H9 (cell line): ENCODE measurements at regions not wholly inside any gene's neighbourhood (a gene's known extent, or its start where the extent isn't known, plus 50 kb on each side); places are given as distances from the start of the nearest gene placed in this dataset.

Source experiments
- DNase-seq: peaks from one replicate; pipeline ENCODE4 v3.0.0-alpha.2; 2017
- H2AFZ ChIP-seq: one replicate; pipeline ENCODE4 v1.6.1; 2013; ENCODE audit warnings: mild to moderate bottlenecking, low read length, control low read depth, moderate library complexity
- H2AK5ac ChIP-seq: 2 replicates; pipeline ENCODE4 v1.6.1; 2013; ENCODE audit warnings: low read length, control low read depth, mixed read lengths; ENCODE audit not compliant: insufficient read length
- H2BK120ac ChIP-seq: one replicate; pipeline ENCODE4 v1.6.1; 2013; ENCODE audit warnings: low read depth, mild to moderate bottlenecking, low read length, control low read depth, inconsistent platforms; ENCODE audit not compliant: poor library complexity, severe bottlenecking
- H2BK12ac ChIP-seq: 2 replicates; pipeline ENCODE4 v1.6.1; 2013; ENCODE audit warnings: low read length, control low read depth, mixed read lengths, low read depth; ENCODE audit not compliant: insufficient read length
- H2BK15ac ChIP-seq: 2 replicates; pipeline ENCODE4 v1.6.1; 2013; ENCODE audit warnings: low read depth, low read length, control low read depth
- H2BK20ac ChIP-seq: one replicate; pipeline ENCODE4 v1.6.1; 2013; ENCODE audit warnings: low read depth, mild to moderate bottlenecking, low read length, control low read depth, inconsistent platforms; ENCODE audit not compliant: poor library complexity, severe bottlenecking
- H2BK5ac ChIP-seq: 2 replicates; pipeline ENCODE4 v1.6.1; 2013; ENCODE audit warnings: low read length, control low read depth, mixed read lengths; ENCODE audit not compliant: insufficient read length
- H3K14ac ChIP-seq: 2 replicates; pipeline ENCODE4 v1.6.1; 2013; ENCODE audit warnings: low read length, control low read depth; ENCODE audit not compliant: insufficient read depth
- H3K18ac ChIP-seq: 2 replicates; pipeline ENCODE4 v1.6.1; 2013; ENCODE audit warnings: low read depth, mild to moderate bottlenecking, mixed read lengths, low read length, control low read depth; ENCODE audit not compliant: insufficient read length
- H3K23ac ChIP-seq: 2 replicates; pipeline ENCODE4 v1.6.1; 2013; ENCODE audit warnings: low read length, control low read depth, mixed read lengths, low read depth; ENCODE audit not compliant: insufficient read length
- H3K23me2 ChIP-seq: 2 replicates; pipeline ENCODE4 v1.6.1; 2013; ENCODE audit warnings: low read depth, mild to moderate bottlenecking, mixed read lengths, low read length, control low read depth; ENCODE audit not compliant: insufficient read length, poor library complexity, severe bottlenecking
- H3K27ac ChIP-seq: 2 replicates; pipeline ENCODE4 v1.5.1; 2013; ENCODE audit warnings: low read length, control low read depth, mixed read lengths, low read depth; ENCODE audit not compliant: insufficient read length
- H3K27me3 ChIP-seq: 2 replicates; pipeline ENCODE4 v1.6.1; 2013; ENCODE audit warnings: low read length, control low read depth, inconsistent platforms; ENCODE audit not compliant: insufficient read depth
- H3K4ac ChIP-seq: 2 replicates; pipeline ENCODE4 v1.6.1; 2013; ENCODE audit warnings: low read depth, mild to moderate bottlenecking, control low read depth, inconsistent platforms, low read length, moderate library complexity
- H3K4me1 ChIP-seq: 2 replicates; pipeline ENCODE4 v1.6.1; 2013; ENCODE audit warnings: low read length, control low read depth, inconsistent platforms; ENCODE audit not compliant: insufficient read depth
- H3K4me2 ChIP-seq: 2 replicates; pipeline ENCODE4 v1.6.1; 2013; ENCODE audit warnings: low read length, control low read depth, mixed read lengths; ENCODE audit not compliant: insufficient read length, insufficient read depth
- H3K56ac ChIP-seq: 2 replicates; pipeline ENCODE4 v1.6.1; 2013; ENCODE audit warnings: low read depth, mild to moderate bottlenecking, mixed read lengths, low read length, control low read depth; ENCODE audit not compliant: insufficient read length
- H3K79me1 ChIP-seq: 2 replicates; pipeline ENCODE4 v1.6.1; 2013; ENCODE audit warnings: low read depth, mild to moderate bottlenecking, moderate library complexity, low read length, control low read depth, inconsistent platforms; ENCODE audit not compliant: insufficient read depth, poor library complexity, severe bottlenecking
- H3K79me2 ChIP-seq: 2 replicates; pipeline ENCODE4 v1.6.1; 2013; ENCODE audit warnings: low read length, control low read depth, inconsistent platforms; ENCODE audit not compliant: insufficient read depth
- H3K9ac ChIP-seq: 2 replicates; pipeline ENCODE4 v1.6.1; 2013; ENCODE audit warnings: low read length, control low read depth, mixed read lengths; ENCODE audit not compliant: insufficient read length; ENCODE audit errors: extremely low read depth
- H3K9me3 ChIP-seq: one replicate; pipeline ENCODE4 v1.6.1; 2013; ENCODE audit warnings: low read depth, low read length, inconsistent platforms; ENCODE audit not compliant: control insufficient read depth
- H3T11ph ChIP-seq: one replicate; pipeline ENCODE4 v1.6.1; 2013; ENCODE audit warnings: mild to moderate bottlenecking, low read length, control low read depth, inconsistent platforms
- H4K20me1 ChIP-seq: one replicate; pipeline ENCODE4 v1.6.1; 2013; ENCODE audit not compliant: control insufficient read depth, insufficient read length, insufficient read depth
- H4K5ac ChIP-seq: 2 replicates; pipeline ENCODE4 v1.6.1; 2013; ENCODE audit warnings: low read depth, mild to moderate bottlenecking, mixed read lengths, low read length, control low read depth; ENCODE audit not compliant: insufficient read length
- H4K8ac ChIP-seq: replicated peaks from 2 replicates; pipeline ENCODE4 v1.6.1; 2013; ENCODE audit warnings: low read length, control low read depth, mixed read lengths, low read depth; ENCODE audit not compliant: insufficient read length
- H4K91ac ChIP-seq: 2 replicates; pipeline ENCODE4 v1.6.1; 2013; ENCODE audit warnings: low read depth, mild to moderate bottlenecking, moderate library complexity, mixed read lengths, low read length, control low read depth; ENCODE audit not compliant: insufficient read length
- H3K27ac Mint-ChIP-seq, 3 experiments: 2 replicates in 2 of 3; 3 replicates in 1 of 3; pipeline ENCODE4 v1.8.0; 2020 to 2021; ENCODE audit warnings: mixed read lengths in 3 of 3, mild to moderate bottlenecking in 1 of 3, moderate library complexity in 1 of 3
- H3K27me3 Mint-ChIP-seq: 2 replicates; pipeline ENCODE4 v1.8.0; 2021; ENCODE audit warnings: low read depth, mild to moderate bottlenecking, moderate library complexity, mixed read lengths
- H3K36me3 Mint-ChIP-seq, 3 experiments: 2 replicates in 2 of 3; 3 replicates in 1 of 3; pipeline ENCODE4 v1.8.0; 2020 to 2021; ENCODE audit warnings: low read depth in 3 of 3, mixed read lengths in 3 of 3; ENCODE audit not compliant: insufficient read depth in 1 of 3
- H3K4me1 Mint-ChIP-seq, 2 experiments: 2 replicates each; pipeline ENCODE4 v1.8.0; 2020; ENCODE audit warnings: mixed read lengths in 2 of 2
- H3K4me3 Mint-ChIP-seq, 2 experiments: 2 replicates in 1 of 2; 3 replicates in 1 of 2; pipeline ENCODE4 v1.8.0; 2020 to 2021; ENCODE audit warnings: mild to moderate bottlenecking in 2 of 2, mixed read lengths in 2 of 2, moderate library complexity in 1 of 2
- H3K9me3 Mint-ChIP-seq, 2 experiments: 2 replicates in 1 of 2; 3 replicates in 1 of 2; pipeline ENCODE4 v1.8.0; 2020; ENCODE audit warnings: mild to moderate bottlenecking in 2 of 2, mixed read lengths in 2 of 2, moderate library complexity in 1 of 2
- CTCF ChIP-seq: fragments of 200-600 bp; sonication (generic); conservative IDR thresholded peaks from 3 replicates; pipeline ENCODE4 v1.8.0; 2021; ENCODE audit warnings: antibody characterized with exemption, mild to moderate bottlenecking
- WGBS: extraction: QIAGEN DNeasy Blood & Tissue Kit; methylation state at CpG from one replicate; pipeline ENCODE4 v1.1.7; 2013; ENCODE audit warnings: missing lambda C conversion rate, low lambda C conversion rate, mixed read lengths; ENCODE audit not compliant: insufficient read length; ENCODE audit errors: extremely low coverage; 5-methylcytosine and 5-hydroxymethylcytosine counted together

- Histone ChIP-seq H2BK20ac (no peak overlapping the region), H3K23ac (no peak overlapping the region), H3K4me1 (no peaks in the 10 kb centered on the region), H4K5ac (no peak overlapping the region), H2BK120ac (no peak overlapping the region), H3K14ac (no peak overlapping the region), H3K4me2 (no peak overlapping the region), H3K9me3 (no peaks in the 10 kb centered on the region), H3K56ac (no peak overlapping the region), H3K79me1 (no peaks in the 10 kb centered on the region), H2BK5ac (no peak overlapping the region), H4K91ac (no peak overlapping the region), H3K9ac (no peak overlapping the region), H2AK5ac (no peak overlapping the region), H3K23me2 (no peaks in the 10 kb centered on the region), H3K79me2 (no peaks in the 10 kb centered on the region), H3K18ac (no peak overlapping the region), H2AFZ (no peak overlapping the region), H3K27ac (no peak overlapping the region), H2BK12ac (no peak overlapping the region), H4K8ac (no peak overlapping the region), H3K27me3 (no peaks in the 10 kb centered on the region), H3K4ac (no peak overlapping the region), H2BK15ac (no peak overlapping the region), H4K20me1 (no peaks in the 10 kb centered on the region), H3T11ph (no peak overlapping the region)
- Mint-ChIP-seq H3K4me3 (no peak overlapping the region), H3K27me3 (no peaks in the 10 kb centered on the region), H3K36me3 (no peaks in the 10 kb centered on the region), H3K27ac (no peak overlapping the region), H3K4me1 (no peaks in the 10 kb centered on the region), H3K9me3 (no peaks in the 10 kb centered on the region)
- no CpG with 5 or more reads among the region's 2 CpGs for WGBS
- TF ChIP-seq CTCF = no peak
- DNase-seq = no peak
These were observed 1288.7 kb downstream of the PLA2G4A start for GRCh38 chr1:188117436-188117835.
